IMR-90 (cell line): ENCODE measurements at regions not wholly inside any gene's neighbourhood (a gene's known extent, or its start where the extent isn't known, plus 50 kb on each side); places are given as distances from the start of the nearest gene placed in this dataset.

Source experiments
- ATAC-seq: fragments of 200-7000 bp; cut with Tn5 transposase; 2 replicates; pipeline ENCODE4 v1.9.1; 2020; ENCODE audit warnings: low read depth, mild to moderate bottlenecking, moderate library complexity
- BruUV-seq: library from RNA; stranded (reverse); fragments of 400-500 nt; replicated peaks from 2 replicates; lab custom pipeline; 2021; lab: Mats Ljungman, UMichigan
- CTCF ChIA-PET: fragments of 300-600 bp; formaldehyde crosslinking; extraction: SDS; loops from one replicate; lab custom pipeline; 2021; ENCODE audit warnings: antibody characterized with exemption; lab: Yijun Ruan, JAX
- POLR2A ChIA-PET: fragments of 300-600 bp; sonication (Branson Sonifier 250); formaldehyde crosslinking; loops from one replicate; lab custom pipeline; 2022; ENCODE audit warnings: antibody characterized with exemption; ENCODE audit not compliant: unreplicated experiment; lab: Charles Lee
- DNase-seq: peaks from one replicate; pipeline ENCODE4 v3.0.0; 2013
- H2AFZ ChIP-seq: replicated peaks from 2 replicates; pipeline ENCODE3; 2013; ENCODE audit warnings: low read length, mild to moderate bottlenecking; ENCODE audit not compliant: poor library complexity
- H2AK5ac ChIP-seq: 2 replicates; pipeline ENCODE4 v1.6.1; 2013; ENCODE audit warnings: low read depth, low read length, inconsistent platforms
- H2AK9ac ChIP-seq: replicated peaks from 2 replicates; pipeline ENCODE3; 2013; ENCODE audit warnings: mild to moderate bottlenecking, low read depth, low read length, moderate library complexity; ENCODE audit not compliant: poor library complexity
- H2BK120ac ChIP-seq: 2 replicates; pipeline ENCODE4 v1.6.1; 2013; ENCODE audit warnings: low read depth, low read length, inconsistent platforms
- H2BK15ac ChIP-seq: 3 replicates; pipeline ENCODE4 v1.6.1; 2013; ENCODE audit warnings: low read depth, low read length, inconsistent platforms
- H2BK20ac ChIP-seq: 2 replicates; pipeline ENCODE4 v1.6.1; 2013; ENCODE audit warnings: low read depth, mild to moderate bottlenecking, inconsistent platforms, low read length, moderate library complexity
- H2BK5ac ChIP-seq: 2 replicates; pipeline ENCODE4 v1.6.1; 2013; ENCODE audit warnings: mild to moderate bottlenecking, low read depth, low read length, inconsistent platforms; ENCODE audit not compliant: poor library complexity, severe bottlenecking
- H3K14ac ChIP-seq: replicated peaks from 2 replicates; pipeline ENCODE4 v1.6.1; 2013; ENCODE audit warnings: low read depth, low read length, inconsistent platforms
- H3K18ac ChIP-seq: 2 replicates; pipeline ENCODE4 v1.6.1; 2013; ENCODE audit warnings: low read depth, low read length, control low read depth
- H3K23ac ChIP-seq: 2 replicates; pipeline ENCODE4 v1.6.1; 2013; ENCODE audit warnings: low read depth, low read length, inconsistent platforms
- H3K27ac ChIP-seq: 2 replicates; pipeline ENCODE4 v1.5.1; 2013; ENCODE audit warnings: mild to moderate bottlenecking, control low read depth, low read length; ENCODE audit not compliant: insufficient read depth
- H3K27me3 ChIP-seq: 2 replicates; pipeline ENCODE4 v1.6.1; 2013; ENCODE audit warnings: low read length; ENCODE audit not compliant: control insufficient read depth, insufficient read depth
- H3K36me3 ChIP-seq: 2 replicates; pipeline ENCODE4 v1.6.1; 2013; ENCODE audit warnings: low read length, mixed read lengths; ENCODE audit not compliant: control insufficient read depth, insufficient read depth
- H3K4ac ChIP-seq: 2 replicates; pipeline ENCODE4 v1.6.1; 2013; ENCODE audit warnings: low read depth, low read length, inconsistent platforms
- H3K4me1 ChIP-seq: 2 replicates; pipeline ENCODE4 v1.6.1; 2013; ENCODE audit warnings: low read length, mixed read lengths; ENCODE audit not compliant: control insufficient read depth, insufficient read depth
- H3K4me2 ChIP-seq: 2 replicates; pipeline ENCODE4 v1.6.1; 2013; ENCODE audit warnings: low read depth, mild to moderate bottlenecking, control low read depth, low read length, moderate library complexity
- H3K4me3 ChIP-seq: 2 replicates; pipeline ENCODE4 v1.5.1; 2013; ENCODE audit warnings: low read depth, mild to moderate bottlenecking, control low read depth, low read length, moderate library complexity; ENCODE audit not compliant: insufficient read depth
- H3K56ac ChIP-seq: 2 replicates; pipeline ENCODE4 v1.6.1; 2013; ENCODE audit warnings: low read length, inconsistent platforms; ENCODE audit not compliant: insufficient read depth; ENCODE audit errors: extremely low read depth
- H3K79me1 ChIP-seq, 2 experiments: 2 replicates each; pipeline ENCODE4 v1.6.1; 2013; ENCODE audit warnings: low read length in 2 of 2, inconsistent platforms in 1 of 2, low read depth in 1 of 2
- H3K9ac ChIP-seq: 2 replicates; pipeline ENCODE4 v1.6.1; 2013; ENCODE audit warnings: low read depth, low read length, control low read depth
- H3K9me1 ChIP-seq: 2 replicates; pipeline ENCODE4 v1.6.1; 2013; ENCODE audit warnings: low read length, inconsistent platforms; ENCODE audit not compliant: insufficient read depth
- H3K9me3 ChIP-seq: 2 replicates; pipeline ENCODE4 v1.6.1; 2013; ENCODE audit warnings: low read length; ENCODE audit not compliant: control insufficient read depth, insufficient read depth
- H4K20me1 ChIP-seq: 2 replicates; pipeline ENCODE4 v1.6.1; 2013; ENCODE audit warnings: low read length, inconsistent platforms; ENCODE audit not compliant: insufficient read depth
- H4K5ac ChIP-seq: 2 replicates; pipeline ENCODE4 v1.6.1; 2013; ENCODE audit warnings: mild to moderate bottlenecking, low read depth, low read length, control low read depth
- H4K8ac ChIP-seq, 2 experiments: 2 replicates each; pipeline ENCODE4 v1.6.1; 2013; ENCODE audit warnings: low read depth in 2 of 2, low read length in 2 of 2, control low read depth in 1 of 2, inconsistent platforms in 1 of 2
- H4K91ac ChIP-seq: 2 replicates; pipeline ENCODE4 v1.6.1; 2013; ENCODE audit warnings: low read depth, low read length, inconsistent platforms; ENCODE audit not compliant: insufficient read depth
- BHLHE40 ChIP-seq: fragments of 150-350 bp; IDR thresholded peaks from 2 replicates; pipeline ENCODE4 v1.6.1; 2016; ENCODE audit warnings: mild to moderate bottlenecking, low read depth, low read length
- CEBPB ChIP-seq: IDR thresholded peaks from 2 replicates; pipeline ENCODE4 v1.6.1; 2012; ENCODE audit warnings: low read depth, low read length, improper control_type of control experiment
- CHD1 ChIP-seq: IDR thresholded peaks from 2 replicates; pipeline ENCODE4 v1.6.1; 2012; ENCODE audit warnings: low read depth, low read length, improper control_type of control experiment
- CTCF ChIP-seq: conservative IDR thresholded peaks from 2 replicates; pipeline ENCODE4 v1.5.1; 2012; ENCODE audit warnings: mild to moderate bottlenecking, low read depth, low read length, improper control_type of control experiment
- ELK1 ChIP-seq: fragments of 150-350 bp; IDR thresholded peaks from 2 replicates; pipeline ENCODE4 v1.6.1; 2016; ENCODE audit warnings: low read depth, mild to moderate bottlenecking, low read length, moderate library complexity, borderline replicate concordance
- FOS ChIP-seq: fragments of 150-350 bp; IDR thresholded peaks from 2 replicates; pipeline ENCODE4 v1.6.1; 2016; ENCODE audit warnings: low read depth, low read length
- MAFK ChIP-seq: IDR thresholded peaks from 2 replicates; pipeline ENCODE4 v1.6.1; 2012; ENCODE audit warnings: low read depth, low read length, improper control_type of control experiment
- MAZ ChIP-seq: IDR thresholded peaks from 2 replicates; pipeline ENCODE4 v1.6.1; 2012; ENCODE audit warnings: low read depth, mild to moderate bottlenecking, low read length, improper control_type of control experiment, moderate library complexity, borderline replicate concordance
- MXI1 ChIP-seq: IDR thresholded peaks from 2 replicates; pipeline ENCODE4 v1.6.1; 2012; ENCODE audit warnings: low read depth, mild to moderate bottlenecking, low read length, moderate library complexity, borderline replicate concordance
- NFE2L2 ChIP-seq: fragments of 150-350 bp; IDR thresholded peaks from 2 replicates; pipeline ENCODE4 v1.6.1; 2016; ENCODE audit warnings: low read depth, mild to moderate bottlenecking, low read length
- POLR2A ChIP-seq: IDR thresholded peaks from 2 replicates; pipeline ENCODE4 v1.6.1; 2012; ENCODE audit warnings: mild to moderate bottlenecking, low read depth, low read length
- RAD21 ChIP-seq: IDR thresholded peaks from 2 replicates; pipeline ENCODE4 v1.6.1; 2012; ENCODE audit warnings: low read length, improper control_type of control experiment
- RCOR1 ChIP-seq: IDR thresholded peaks from 2 replicates; pipeline ENCODE4 v1.6.1; 2012; ENCODE audit warnings: mild to moderate bottlenecking, low read length, improper control_type of control experiment; ENCODE audit not compliant: insufficient replicate concordance
- RFX5 ChIP-seq: IDR thresholded peaks from 2 replicates; pipeline ENCODE4 v1.8.0; 2012; ENCODE audit warnings: low read depth, mild to moderate bottlenecking, low read length, moderate library complexity
- SMC3 ChIP-seq: fragments of 150-350 bp; IDR thresholded peaks from 2 replicates; pipeline ENCODE4 v1.6.1; 2016; ENCODE audit warnings: low read depth, mild to moderate bottlenecking, antibody characterized with exemption, low read length, moderate library complexity
- USF2 ChIP-seq: fragments of 150-350 bp; IDR thresholded peaks from 2 replicates; pipeline ENCODE4 v1.6.1; 2017; ENCODE audit warnings: mild to moderate bottlenecking, antibody characterized with exemption, low read length, low read depth
- WGBS, 2 experiments: methylation state at CpG; one replicate each; pipeline versions ENCODE4 v1.1.5 to v1.1.7; 2013; ENCODE audit warnings: missing lambda C conversion rate in 2 of 2; ENCODE audit not compliant: insufficient read length in 1 of 2; ENCODE audit errors: extremely low coverage in 2 of 2; 5-methylcytosine and 5-hydroxymethylcytosine counted together
- dilution Hi-C: fragments of 300-500 bp; cut with HindIII; formaldehyde crosslinking; loops from one replicate; pipeline ENCODE4 v1.14.3; 2018; ENCODE audit warnings: low sequenced_read_pairs; ENCODE audit not compliant: unreplicated experiment
- in situ Hi-C: fragments of 300-500 bp; cut with MboI; formaldehyde crosslinking; loops from 3 replicates; pipeline ENCODE4 v1.14.3; 2019; ENCODE audit warnings: low sequenced_read_pairs, inconsistent platforms, mixed read lengths
- intact Hi-C: fragments of 100-400 bp; cut with micrococcal nuclease; formaldehyde crosslinking; loops from 2 replicates; pipeline ENCODE4 v1.10.0; 2022

GRCh38 chr14:76314521-76315034 is 61.4 kb upstream of the ESRRB start:
- H2AFZ ChIP-seq: no peak overlapping the region
- H2BK5ac ChIP-seq: no peak overlapping the region
- no peak overlapping the region for H3K4me3 ChIP-seq
- BruUV-seq: no TSS peak
- H3K9ac ChIP-seq: no peak overlapping the region
- H3K4ac ChIP-seq: no peak overlapping the region
- H2AK5ac ChIP-seq: no peak overlapping the region
- dilution Hi-C loops (no loop called here), in situ Hi-C loops (no loop called here), intact Hi-C loops (no loop called here)
- no peaks in the 10 kb centered on the region for H4K20me1 ChIP-seq
- H3K27me3 ChIP-seq: peaks cover 28% of the 10 kb centered on the region
- no peak overlapping the region for H4K8ac ChIP-seq
- H3K27ac ChIP-seq: no peak overlapping the region
- no peaks in the 10 kb centered on the region for H3K9me1 ChIP-seq
- H3K18ac ChIP-seq: no peak overlapping the region
- no peaks in the 10 kb centered on the region for H3K9me3 ChIP-seq
- no peaks in the 10 kb centered on the region for H3K4me1 ChIP-seq
- DNase-seq (no peak), ATAC-seq (no peak)
- WGBS, 2 experiments: 80% methylated on average over 1 of the region's 7 CpGs; no CpG with 5 or more reads in 1 of the 2 experiments
- no peak overlapping the region for H2BK20ac ChIP-seq
- H2BK15ac ChIP-seq: no peak overlapping the region
- H3K36me3 ChIP-seq: no peaks in the 10 kb centered on the region
- POLR2A ChIA-PET: no interaction called here
- no peak overlapping the region for H4K91ac ChIP-seq
- CTCF ChIA-PET: interaction anchor here (0.6 kb wide), 1 partner anchor 30 kb away, joined by 3 read pairs; no protein-coding TSS in a partner anchor
- H3K56ac ChIP-seq: no peak overlapping the region
- TF ChIP-seq MXI1 (no peak), RFX5 (no peak), MAZ (no peak), RCOR1 (no peak), BHLHE40 (no peak), MAFK (no peak), RAD21 (no peak), CEBPB (no peak), CTCF (no peak), FOS (no peak), POLR2A (no peak), NFE2L2 (no peak), ELK1 (no peak), USF2 (no peak), SMC3 (no peak), CHD1 (no peak)
- H2AK9ac ChIP-seq: no peak overlapping the region
- H3K4me2 ChIP-seq: no peak overlapping the region
- H2BK120ac ChIP-seq: no peak overlapping the region
- no peaks in the 10 kb centered on the region for H3K79me1 ChIP-seq
- no peak overlapping the region for H3K14ac ChIP-seq
- no peak overlapping the region for H4K5ac ChIP-seq
- H3K23ac ChIP-seq: no peak overlapping the region
